GM12874 (cell line): ENCODE measurements at regions not wholly inside any gene's neighbourhood (a gene's known extent, or its start where the extent isn't known, plus 50 kb on each side); places are given as distances from the start of the nearest gene placed in this dataset.

Source experiments
- CTCF ChIP-seq: IDR thresholded peaks from 2 replicates; pipeline ENCODE4 v1.5.1; 2011; ENCODE audit warnings: low read depth, mild to moderate bottlenecking, control low read depth, low read length, moderate library complexity; ENCODE audit not compliant: insufficient read depth

DNA sequence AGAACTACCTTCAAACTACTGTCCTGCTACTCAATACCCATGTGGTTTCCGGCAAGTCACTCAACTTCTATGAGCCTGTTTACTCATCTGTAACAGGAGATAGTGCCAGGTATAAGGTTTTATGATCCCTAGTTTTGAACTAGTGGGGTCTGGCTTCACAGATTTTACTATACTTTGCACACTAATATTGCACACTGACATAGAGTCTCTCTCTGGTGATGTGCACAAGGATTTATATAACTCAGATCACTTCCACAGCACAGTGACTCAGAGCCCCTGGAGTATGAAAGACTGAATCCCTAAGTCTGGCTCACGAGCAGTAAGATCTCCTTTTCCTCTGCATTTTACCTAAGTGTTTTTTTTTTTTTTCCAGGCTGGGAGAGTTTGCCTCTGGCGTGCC lies 69.7 kb upstream of the SLC38A2 start:
- no peak for TF ChIP-seq CTCF

DNA sequence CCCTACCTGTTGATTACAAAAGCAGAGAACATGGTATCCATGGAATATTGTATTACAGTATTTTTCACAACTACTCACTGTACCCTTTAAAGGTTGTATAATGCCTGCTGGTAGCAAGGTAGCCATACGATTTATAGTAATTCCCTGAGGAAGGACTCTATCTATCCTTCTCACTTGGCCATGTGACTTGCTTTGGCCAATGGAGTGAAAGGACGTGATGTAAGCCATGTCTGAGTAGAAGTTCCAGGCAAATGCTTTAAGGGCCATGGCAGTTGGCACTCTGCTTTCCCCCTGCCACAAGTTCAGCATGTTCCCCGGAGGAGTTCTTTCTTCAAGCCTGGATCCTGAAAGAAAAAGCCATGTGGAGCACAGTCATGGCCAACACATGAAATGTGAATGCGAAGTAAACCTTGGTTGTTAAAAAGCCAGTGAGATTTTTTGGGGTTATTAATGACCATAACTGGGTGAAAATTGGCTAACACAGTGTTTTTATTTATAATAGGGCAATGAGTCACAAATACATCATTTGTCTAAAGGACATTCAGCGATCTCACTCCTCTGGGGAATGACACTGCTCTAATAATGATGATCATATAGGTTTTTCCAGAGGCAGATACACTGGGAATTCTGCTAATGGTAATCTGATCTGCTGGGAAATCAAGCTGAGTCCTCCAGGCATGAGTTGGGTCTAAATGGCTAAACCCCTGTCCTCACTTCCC lies 67.4 kb upstream of the SLC38A2 start:
- no peak for TF ChIP-seq CTCF

GRCh38 chr12:46438719-46439319 lies 66.2 kb upstream of the SLC38A2 start:
- no peak for TF ChIP-seq CTCF

DNA sequence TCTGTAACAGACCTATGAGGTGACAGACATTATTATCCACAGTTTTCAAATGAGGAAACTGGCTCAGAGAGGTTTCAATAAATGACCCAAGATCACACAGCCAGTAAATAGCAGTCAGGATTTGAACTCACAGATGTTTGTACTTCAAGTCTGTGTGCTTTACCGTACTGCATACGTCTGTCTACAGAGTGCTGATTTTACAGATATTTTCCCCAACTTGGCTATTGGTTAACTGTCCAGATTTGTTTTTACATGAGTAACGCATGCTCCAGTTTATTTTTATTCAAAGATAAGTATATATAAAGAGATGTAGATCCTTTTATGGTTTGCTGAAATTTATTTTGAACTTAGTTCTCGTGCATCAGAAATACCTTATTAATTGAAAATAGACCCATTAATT lies 65.7 kb upstream of the SLC38A2 start:
- no peak for TF ChIP-seq CTCF

DNA sequence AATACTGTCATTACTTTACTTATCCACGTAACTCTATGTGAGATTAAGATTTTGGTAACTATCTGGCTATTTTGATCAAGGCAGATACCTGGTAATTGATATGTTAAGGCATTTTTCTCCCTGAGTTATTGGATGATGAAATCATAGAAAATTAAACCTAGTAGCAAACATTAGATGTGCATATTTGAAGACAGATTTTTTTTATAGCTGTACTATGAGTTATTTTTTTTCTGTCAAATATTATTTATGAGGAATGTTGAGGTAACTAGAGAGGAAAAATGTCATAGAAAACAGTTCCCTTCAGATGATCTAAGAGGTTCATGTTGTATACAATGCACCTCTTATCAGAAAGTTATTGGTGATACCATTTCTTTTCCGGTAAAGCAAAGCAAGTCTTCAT lies 64.9 kb upstream of the SLC38A2 start:
- no peak for TF ChIP-seq CTCF

- TF ChIP-seq CTCF: no peak
Measured at GRCh38 chr12:46436747-46437146, 64.2 kb upstream of the SLC38A2 start.

- no peak for TF ChIP-seq CTCF
Measured at GRCh38 chr12:46435625-46436024, 63.1 kb upstream of the SLC38A2 start.
